ENCODE measurements at regions not wholly inside any gene's neighbourhood (a gene's known extent, or its start where the extent isn't known, plus 50 kb on each side); places are given as distances from the start of the nearest gene placed in this dataset.

GRCh38 chr19:28697308-28697707, 515.6 kb downstream of the UQCRFS1 start:
- TF ChIP-seq CTCF (IDR thresholded peaks at IDR 0.05; ENCODE audit: low read depth, low read length) (no peak), POLR2A (IDR thresholded peaks at IDR 0.05; ENCODE audit: extremely low read depth, insufficient read length) (no peak), MAX (IDR thresholded peaks at IDR 0.05; ENCODE audit: low read depth, low read length) (no peak), MYC (IDR thresholded peaks at IDR 0.05; ENCODE audit: low read depth, low read length) (no peak)
